MM.1S (cell line): ENCODE measurements at regions not wholly inside any gene's neighbourhood (a gene's known extent, or its start where the extent isn't known, plus 50 kb on each side); places are given as distances from the start of the nearest gene placed in this dataset.

Experiments
- DNase-seq: peaks from one replicate; pipeline ENCODE4 v3.0.0-alpha.2; 2015
- H2AFZ ChIP-seq: fragments of 300-600 bp; sonication (generic); 2 replicates; pipeline ENCODE4 v1.6.0; 2016; ENCODE audit warnings: antibody characterized with exemption, low read length
- H3F3A ChIP-seq: fragments of 300-600 bp; sonication (generic); 2 replicates; pipeline ENCODE4 v1.6.1; 2016; ENCODE audit warnings: mild to moderate bottlenecking, antibody characterized with exemption, low read length, moderate library complexity, mixed read lengths; ENCODE audit not compliant: insufficient read depth
- H3K27ac ChIP-seq: fragments of 300-600 bp; sonication (generic); 2 replicates; pipeline ENCODE4 v1.5.1; 2016; ENCODE audit warnings: mild to moderate bottlenecking, low read length
- H3K27me3 ChIP-seq: fragments of 300-600 bp; sonication (generic); replicated peaks from 2 replicates; pipeline ENCODE4 v1.6.0; 2016; ENCODE audit warnings: low read length; ENCODE audit not compliant: insufficient read depth
- H3K36me3 ChIP-seq: fragments of 300-600 bp; sonication (generic); replicated peaks from 2 replicates; pipeline ENCODE4 v1.6.1; 2016; ENCODE audit warnings: mild to moderate bottlenecking, low read length, mixed read lengths; ENCODE audit not compliant: insufficient read depth
- H3K4me1 ChIP-seq: fragments of 300-600 bp; sonication (generic); 2 replicates; pipeline ENCODE4 v1.6.1; 2016; ENCODE audit warnings: low read length, mixed read lengths
- H3K4me2 ChIP-seq: fragments of 300-600 bp; sonication (generic); 2 replicates; pipeline ENCODE4 v1.6.0; 2016; ENCODE audit warnings: low read depth, low read length
- H3K4me3 ChIP-seq: fragments of 300-600 bp; sonication (generic); 2 replicates; pipeline ENCODE4 v1.5.1; 2016; ENCODE audit warnings: low read length, mixed read lengths
- H3K79me2 ChIP-seq: fragments of 300-600 bp; sonication (generic); 2 replicates; pipeline ENCODE4 v1.6.1; 2016; ENCODE audit warnings: mixed run types, low read length, mixed read lengths
- H3K9ac ChIP-seq: fragments of 300-600 bp; sonication (generic); 2 replicates; pipeline ENCODE4 v1.6.1; 2016; ENCODE audit warnings: low read length, mixed read lengths
- H3K9me2 ChIP-seq: fragments of 300-600 bp; sonication (generic); replicated peaks from 2 replicates; pipeline ENCODE4 v1.6.1; 2016; ENCODE audit warnings: mild to moderate bottlenecking, low read length, mixed read lengths; ENCODE audit not compliant: insufficient read depth
- H3K9me3 ChIP-seq: fragments of 300-600 bp; sonication (generic); replicated peaks from 2 replicates; pipeline ENCODE4 v1.6.1; 2016; ENCODE audit warnings: mild to moderate bottlenecking, low read length, mixed read lengths; ENCODE audit not compliant: insufficient read depth
- H4K20me1 ChIP-seq: fragments of 300-600 bp; sonication (generic); 2 replicates; pipeline ENCODE4 v1.6.1; 2016; ENCODE audit warnings: mild to moderate bottlenecking, low read length, moderate library complexity, mixed read lengths; ENCODE audit not compliant: insufficient read depth
- CTCF ChIP-seq: fragments of 300-600 bp; sonication (generic); IDR thresholded peaks from 2 replicates; pipeline ENCODE4 v1.5.1; 2016; ENCODE audit warnings: antibody characterized with exemption, low read length, mixed read lengths
- EZH2 ChIP-seq: fragments of 300-600 bp; sonication (generic); optimal IDR thresholded peaks from 2 replicates; pipeline ENCODE3; 2017; ENCODE audit warnings: low read depth, mild to moderate bottlenecking, antibody characterized with exemption, low read length, mixed read lengths
- EZH2phosphoT487 ChIP-seq: fragments of 300-600 bp; sonication (generic); IDR thresholded peaks from 2 replicates; pipeline ENCODE4 v1.6.1; 2018; ENCODE audit warnings: antibody characterized with exemption, low read length

GRCh38 chr3:182741214-182741613, 52.1 kb upstream of the ATP11B start:
- Histone ChIP-seq H4K20me1 (no peaks in the 10 kb centered on the region), H2AFZ (no peak overlapping the region), H3K36me3 (no peaks in the 10 kb centered on the region), H3K9me3 (no peaks in the 10 kb centered on the region), H3K4me3 (no peak overlapping the region), H3K27me3 (no peaks in the 10 kb centered on the region), H3K9ac (no peak overlapping the region), H3K79me2 (no peaks in the 10 kb centered on the region), H3K4me2 (no peak overlapping the region), H3K27ac (no peak overlapping the region), H3F3A (no peaks in the 10 kb centered on the region), H3K9me2 (no peaks in the 10 kb centered on the region), H3K4me1 (no peaks in the 10 kb centered on the region)
- DNase-seq: no peak
- TF ChIP-seq EZH2phosphoT487 (no peak), EZH2 (no peak), CTCF (no peak)
